Activated naive CD4-positive, alpha-beta T cell treated with anti-CD3 and anti-CD28 coated beads for 36 hours (primary cell): ENCODE measurements at regions not wholly inside any gene's neighbourhood (a gene's known extent, or its start where the extent isn't known, plus 50 kb on each side); places are given as distances from the start of the nearest gene placed in this dataset.

ENCODE experiments used
- CTCF ChIA-PET: fragments of 350-600 bp; sonication (Branson Sonifier 250); formaldehyde crosslinking; loops from one replicate; lab custom pipeline; 2021; ENCODE audit warnings: antibody characterized with exemption; lab: Charles Lee
- DNase-seq: peaks from one replicate; pipeline ENCODE4 v3.0.0-alpha.2; 2020
- H3K27ac Mint-ChIP-seq: one replicate; pipeline ENCODE4 v1.8.0; 2021; ENCODE audit warnings: mild to moderate bottlenecking, mixed read lengths
- H3K27me3 Mint-ChIP-seq: one replicate; pipeline ENCODE4 v1.8.0; 2021; ENCODE audit warnings: low read depth, mixed read lengths
- H3K36me3 Mint-ChIP-seq: one replicate; pipeline ENCODE4 v1.8.0; 2021; ENCODE audit warnings: low read depth, mixed read lengths
- H3K4me1 Mint-ChIP-seq: one replicate; pipeline ENCODE4 v1.8.0; 2021; ENCODE audit warnings: low read depth, mixed read lengths
- H3K4me3 Mint-ChIP-seq: one replicate; pipeline ENCODE4 v1.8.0; 2021; ENCODE audit warnings: mild to moderate bottlenecking, moderate library complexity, mixed read lengths
- H3K9me3 Mint-ChIP-seq: one replicate; pipeline ENCODE4 v1.8.0; 2021; ENCODE audit warnings: mixed read lengths
- intact Hi-C: fragments of 100-400 bp; cut with micrococcal nuclease; formaldehyde crosslinking; loops from one replicate; pipeline ENCODE4 v1.15.1; 2023

DNA sequence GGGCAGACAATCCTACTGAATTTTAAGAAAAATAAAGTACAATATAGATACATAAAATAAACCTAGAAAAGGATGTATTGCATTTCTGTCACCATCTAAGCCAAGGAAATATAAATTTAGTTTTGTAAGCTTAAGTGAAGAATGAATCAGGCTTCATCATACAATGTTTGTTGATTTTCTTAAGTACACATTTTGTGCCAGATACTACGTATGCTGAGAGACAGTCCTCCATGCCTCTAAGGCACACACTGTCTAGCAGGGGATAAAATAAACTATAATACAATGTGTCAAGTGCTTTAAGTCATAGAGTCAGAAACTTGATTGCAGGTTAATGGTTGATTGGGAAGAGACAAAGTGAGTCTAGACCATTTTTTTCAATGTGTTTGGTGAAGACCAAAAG, 465.7 kb downstream of the TBC1D4 start:
- Mint-ChIP-seq H3K36me3 (no peaks in the 10 kb centered on the region), H3K9me3 (no peaks in the 10 kb centered on the region), H3K4me1 (no peaks in the 10 kb centered on the region), H3K4me3 (no peak overlapping the region), H3K27me3 (peaks cover 12% of the 10 kb centered on the region), H3K27ac (no peak overlapping the region)
- intact Hi-C loops, result no loop called here
- no peak for DNase-seq
- CTCF ChIA-PET, result no interaction called here

DNA sequence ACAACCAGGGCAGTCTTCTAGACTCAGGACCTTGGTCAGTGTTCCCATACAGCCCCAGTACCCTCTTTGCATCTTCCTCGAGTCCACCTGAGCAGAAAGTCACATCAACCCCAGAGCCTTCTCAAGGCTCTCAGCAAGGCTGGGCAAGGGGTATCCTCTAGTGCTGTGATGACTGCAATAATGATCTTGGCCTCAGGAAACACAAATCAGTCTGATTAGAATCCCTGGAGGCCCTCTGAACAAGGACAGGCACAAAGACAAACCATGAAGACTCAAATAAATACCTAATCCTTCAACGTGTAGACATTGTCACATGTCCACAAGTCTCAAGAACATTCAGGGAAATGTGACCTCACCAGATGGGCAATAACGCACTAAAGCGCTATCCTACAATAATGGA, 468.2 kb downstream of the TBC1D4 start:
- peaks cover 11% of the 10 kb centered on the region for H3K27me3 Mint-ChIP-seq
- CTCF ChIA-PET, result no interaction called here
- H3K27ac Mint-ChIP-seq, result no peak overlapping the region

DNA sequence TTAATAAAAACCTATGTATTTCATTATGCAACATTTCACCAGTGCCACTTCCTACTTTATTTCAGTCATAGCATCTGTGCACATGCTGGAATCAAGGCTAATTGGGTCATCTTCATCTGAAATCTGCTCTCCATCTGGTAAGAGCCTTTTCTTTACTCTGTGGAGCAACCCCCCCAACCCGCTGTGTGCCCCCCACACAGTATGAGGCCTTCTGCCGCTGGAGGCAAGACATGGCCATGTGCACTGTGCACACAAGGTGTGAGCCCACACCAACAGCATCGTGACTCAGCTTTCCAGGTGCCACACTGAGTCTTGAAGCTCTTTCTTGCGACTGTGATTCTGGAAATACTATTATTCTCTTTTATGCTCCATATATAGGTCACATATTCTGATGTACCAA, 471.0 kb downstream of the TBC1D4 start:
- H3K36me3 Mint-ChIP-seq, result no peaks in the 10 kb centered on the region
- no peak for DNase-seq
- CTCF ChIA-PET, result no interaction called here

More for the DNA sequence above, 468.2 kb downstream of the TBC1D4 start:
- intact Hi-C loops, result no loop called here
- Mint-ChIP-seq H3K36me3 (no peaks in the 10 kb centered on the region), H3K9me3 (no peaks in the 10 kb centered on the region), H3K4me3 (no peak overlapping the region), H3K4me1 (no peaks in the 10 kb centered on the region)
- DNase-seq, result no peak

DNA sequence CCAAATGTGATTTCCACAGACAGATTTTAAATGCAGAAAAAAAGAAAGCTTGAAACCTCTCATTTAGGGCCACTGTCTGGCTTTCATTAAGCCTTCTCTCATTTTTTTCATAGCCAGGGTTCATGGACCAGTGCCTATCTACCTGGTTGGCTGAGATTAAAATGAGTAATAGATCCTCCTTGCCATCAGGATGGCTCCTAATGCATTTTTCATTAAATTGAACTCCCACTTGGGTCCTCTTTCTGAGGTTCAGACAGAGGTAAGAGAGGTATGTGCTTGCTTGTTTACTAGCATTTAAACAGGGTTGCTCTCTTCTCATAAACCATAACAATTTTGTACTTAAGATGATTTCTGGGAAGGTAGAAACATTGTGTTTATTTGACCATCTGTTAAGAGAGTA, 473.0 kb downstream of the TBC1D4 start:
- no peak overlapping the region for H3K27ac Mint-ChIP-seq
- peaks cover 3% of the 10 kb centered on the region for H3K27me3 Mint-ChIP-seq
- CTCF ChIA-PET, result no interaction called here
- H3K36me3 Mint-ChIP-seq, result no peaks in the 10 kb centered on the region
- no peak overlapping the region for H3K4me3 Mint-ChIP-seq
- DNase-seq, result no peak
- no peaks in the 10 kb centered on the region for H3K9me3 Mint-ChIP-seq
- intact Hi-C loops, result no loop called here
- no peaks in the 10 kb centered on the region for H3K4me1 Mint-ChIP-seq

More for the DNA sequence above, 471.0 kb downstream of the TBC1D4 start:
- H3K9me3 Mint-ChIP-seq, result no peaks in the 10 kb centered on the region
- H3K4me1 Mint-ChIP-seq, result no peaks in the 10 kb centered on the region
- intact Hi-C loops, result no loop called here
- H3K27ac Mint-ChIP-seq, result no peak overlapping the region
- no peak overlapping the region for H3K4me3 Mint-ChIP-seq
- H3K27me3 Mint-ChIP-seq, result peaks cover 2% of the 10 kb centered on the region

DNA sequence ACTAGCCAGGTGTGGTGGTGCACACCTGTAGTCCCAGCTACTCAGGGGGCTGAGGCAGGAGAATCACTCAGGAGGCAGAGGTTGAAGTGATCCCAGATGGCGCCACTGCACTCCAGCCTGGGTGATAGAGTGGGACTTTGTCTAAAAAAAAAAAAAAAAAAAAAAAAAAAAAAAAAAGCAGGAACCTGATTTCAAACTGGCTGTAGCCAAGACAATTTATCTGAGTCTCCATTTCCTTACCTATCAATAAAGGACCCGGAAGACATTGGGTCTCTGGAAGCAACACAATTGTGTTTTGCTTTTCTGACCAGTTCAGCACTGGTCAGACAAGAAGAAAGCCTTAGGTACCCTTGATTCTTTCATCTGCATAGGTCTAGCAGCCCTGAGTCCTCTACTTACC, 491.0 kb downstream of the TBC1D4 start:
- CTCF ChIA-PET, result interaction anchor here (0.6 kb wide), 1 partner anchor 113 kb away, joined by 4 read pairs; no protein-coding TSS in a partner anchor
- no peaks in the 10 kb centered on the region for H3K9me3 Mint-ChIP-seq
- H3K4me1 Mint-ChIP-seq, result no peaks in the 10 kb centered on the region
- no peaks in the 10 kb centered on the region for H3K36me3 Mint-ChIP-seq
- DNase-seq, result no peak
- H3K27me3 Mint-ChIP-seq, result no peaks in the 10 kb centered on the region
- H3K27ac Mint-ChIP-seq, result no peak overlapping the region
- no peak overlapping the region for H3K4me3 Mint-ChIP-seq
- intact Hi-C loops, result no loop called here

DNA sequence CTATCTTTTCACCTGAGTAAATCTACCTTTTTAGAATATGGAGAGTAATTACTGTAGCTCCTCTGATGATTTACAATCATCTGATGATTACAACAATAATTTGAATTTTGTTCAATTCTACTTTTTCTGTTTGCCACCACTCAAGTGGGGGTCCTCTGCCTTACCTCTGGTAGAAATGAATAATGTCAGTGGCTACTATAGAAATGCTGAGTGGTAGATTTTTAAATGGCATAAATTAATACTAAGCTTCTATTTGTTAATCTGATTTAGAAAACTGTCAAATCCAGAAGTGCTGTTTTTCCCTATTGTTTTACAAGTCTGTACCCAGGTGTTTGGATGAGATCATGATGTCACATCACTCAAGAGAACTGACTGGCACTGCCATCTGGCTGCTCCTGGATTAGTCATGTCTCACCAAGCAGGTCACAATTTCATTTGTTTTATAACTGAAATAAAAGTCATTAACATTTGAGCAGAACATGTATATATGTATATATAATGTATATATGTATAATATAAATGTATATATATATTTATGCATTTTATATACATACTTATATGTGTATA, 494.8 kb downstream of the TBC1D4 start:
- CTCF ChIA-PET, result no interaction called here
- intact Hi-C loops, result no loop called here
- no peaks in the 10 kb centered on the region for H3K4me1 Mint-ChIP-seq
- no peaks in the 10 kb centered on the region for H3K27me3 Mint-ChIP-seq
- no peaks in the 10 kb centered on the region for H3K9me3 Mint-ChIP-seq
- H3K27ac Mint-ChIP-seq, result no peak overlapping the region
- no peak overlapping the region for H3K4me3 Mint-ChIP-seq
- H3K36me3 Mint-ChIP-seq, result no peaks in the 10 kb centered on the region
- no peak for DNase-seq

DNA sequence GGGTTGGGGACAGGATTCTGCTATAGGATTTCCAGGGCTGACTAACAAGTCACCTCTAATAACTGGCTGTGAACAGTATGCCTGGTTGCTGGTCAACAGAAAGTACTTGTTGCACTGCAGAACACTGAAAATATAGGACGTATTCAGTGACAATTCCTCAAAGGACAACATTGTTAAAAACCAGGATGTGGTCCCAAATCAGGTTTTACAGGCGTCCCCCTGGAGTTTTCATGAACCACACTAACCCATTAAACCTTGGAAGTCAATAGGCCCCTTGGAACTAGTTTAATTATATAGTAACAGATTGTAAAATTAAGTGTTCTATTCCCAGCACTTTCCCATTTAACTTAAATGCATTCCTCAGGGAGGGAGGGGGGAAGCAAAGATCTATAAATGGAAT, 495.4 kb downstream of the TBC1D4 start:
- Mint-ChIP-seq H3K4me3 (no peak overlapping the region), H3K36me3 (no peaks in the 10 kb centered on the region), H3K27ac (no peak overlapping the region), H3K27me3 (no peaks in the 10 kb centered on the region), H3K9me3 (no peaks in the 10 kb centered on the region), H3K4me1 (no peaks in the 10 kb centered on the region)
- intact Hi-C loops, result no loop called here
- CTCF ChIA-PET, result no interaction called here
- DNase-seq, result no peak

DNA sequence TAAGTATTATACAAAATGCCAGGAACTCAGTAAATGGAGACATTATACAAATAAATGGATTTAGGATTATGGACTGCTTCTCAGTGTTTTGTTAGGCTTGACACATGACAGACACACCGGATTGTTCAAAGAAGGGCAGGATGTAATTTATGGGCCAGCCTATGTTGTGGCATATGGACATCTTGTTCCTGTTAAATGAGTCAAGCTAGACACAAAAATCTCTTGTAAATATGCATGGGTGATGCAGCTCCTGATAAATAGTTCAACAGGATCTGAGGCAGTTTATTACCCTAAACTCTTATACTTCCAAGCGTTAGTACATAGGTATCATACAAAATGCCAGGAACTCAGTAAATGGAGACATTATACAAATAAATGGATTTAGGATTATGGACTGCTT, 502.3 kb downstream of the TBC1D4 start:
- Mint-ChIP-seq H3K27ac (no peak overlapping the region), H3K27me3 (peaks cover 19% of the 10 kb centered on the region), H3K9me3 (no peaks in the 10 kb centered on the region), H3K36me3 (no peaks in the 10 kb centered on the region), H3K4me3 (no peak overlapping the region), H3K4me1 (no peaks in the 10 kb centered on the region)
- intact Hi-C loops, result no loop called here
- DNase-seq, result no peak
- CTCF ChIA-PET, result no interaction called here

DNA sequence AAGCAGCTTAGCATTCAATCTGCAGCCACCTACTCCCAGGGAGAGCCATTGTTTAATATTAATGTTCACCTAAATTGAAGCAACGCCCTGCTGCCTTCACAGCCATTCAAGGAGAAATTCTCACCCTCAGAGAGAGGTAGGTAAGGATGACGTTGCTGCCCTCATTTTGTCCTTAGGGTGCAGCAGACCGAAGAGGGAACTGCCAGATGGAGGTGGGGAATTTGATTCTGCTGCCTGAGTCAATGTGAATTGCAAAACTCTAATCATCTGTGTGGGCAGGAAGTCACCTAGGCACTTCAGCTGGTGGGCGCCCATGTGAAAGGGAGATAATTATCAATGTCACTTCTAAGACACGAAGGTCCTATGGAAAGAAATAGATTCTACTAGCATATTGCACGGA, 503.4 kb downstream of the TBC1D4 start:
- Mint-ChIP-seq H3K4me3 (no peak overlapping the region), H3K36me3 (no peaks in the 10 kb centered on the region), H3K27ac (no peak overlapping the region), H3K4me1 (no peaks in the 10 kb centered on the region), H3K9me3 (no peaks in the 10 kb centered on the region), H3K27me3 (peaks cover 22% of the 10 kb centered on the region)
- CTCF ChIA-PET, result no interaction called here
- intact Hi-C loops, result no loop called here
- DNase-seq, result no peak

DNA sequence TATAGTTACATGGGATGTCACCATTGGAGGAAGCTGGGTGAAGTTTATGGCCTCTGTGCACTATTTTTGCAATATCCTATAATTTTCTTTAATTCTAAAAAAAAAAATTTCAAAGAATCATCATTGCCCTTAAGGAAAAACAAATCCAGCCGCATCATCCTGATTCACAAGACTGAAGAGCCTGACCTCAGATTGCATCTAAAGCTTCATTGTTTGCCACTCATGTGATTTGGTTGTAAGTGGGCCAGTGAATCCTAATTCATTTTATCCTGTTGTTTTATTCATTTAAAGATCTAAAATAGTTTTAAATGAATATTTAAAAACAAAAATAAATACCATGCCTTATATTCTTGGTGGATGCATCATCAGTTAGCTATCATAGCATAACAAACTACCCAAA, 504.5 kb downstream of the TBC1D4 start:
- intact Hi-C loops, result no loop called here
- Mint-ChIP-seq H3K27me3 (peaks cover 22% of the 10 kb centered on the region), H3K36me3 (no peaks in the 10 kb centered on the region), H3K4me3 (no peak overlapping the region), H3K4me1 (no peaks in the 10 kb centered on the region), H3K27ac (no peak overlapping the region), H3K9me3 (no peaks in the 10 kb centered on the region)
- DNase-seq, result no peak
- CTCF ChIA-PET, result interaction anchor here (0.7 kb wide), 1 partner anchor 119 kb away, joined by 4 read pairs; no protein-coding TSS in a partner anchor

DNA sequence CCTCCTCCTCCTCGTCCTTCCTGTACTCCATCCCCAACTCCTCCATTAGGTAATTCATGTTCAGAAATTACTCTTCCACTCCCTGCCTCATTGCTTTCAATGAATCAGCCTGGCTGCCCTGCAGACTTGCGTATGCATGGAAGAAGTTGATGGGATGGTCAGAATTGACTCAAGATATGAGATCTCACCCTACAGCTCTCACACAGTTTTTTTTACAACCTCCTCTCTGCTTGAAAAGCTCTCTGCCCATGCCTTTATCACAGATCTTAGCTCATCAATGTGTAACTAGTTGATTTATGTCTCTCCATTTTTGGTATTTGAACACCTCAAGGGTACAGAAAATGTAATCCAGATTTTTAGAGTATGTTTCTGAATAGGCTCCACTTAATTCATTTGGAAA, 506.9 kb downstream of the TBC1D4 start:
- intact Hi-C loops, result no loop called here
- Mint-ChIP-seq H3K4me3 (no peak overlapping the region), H3K27me3 (peaks cover 22% of the 10 kb centered on the region), H3K9me3 (no peaks in the 10 kb centered on the region), H3K4me1 (no peaks in the 10 kb centered on the region), H3K36me3 (no peaks in the 10 kb centered on the region), H3K27ac (no peak overlapping the region)
- no peak for DNase-seq
- CTCF ChIA-PET, result no interaction called here

DNA sequence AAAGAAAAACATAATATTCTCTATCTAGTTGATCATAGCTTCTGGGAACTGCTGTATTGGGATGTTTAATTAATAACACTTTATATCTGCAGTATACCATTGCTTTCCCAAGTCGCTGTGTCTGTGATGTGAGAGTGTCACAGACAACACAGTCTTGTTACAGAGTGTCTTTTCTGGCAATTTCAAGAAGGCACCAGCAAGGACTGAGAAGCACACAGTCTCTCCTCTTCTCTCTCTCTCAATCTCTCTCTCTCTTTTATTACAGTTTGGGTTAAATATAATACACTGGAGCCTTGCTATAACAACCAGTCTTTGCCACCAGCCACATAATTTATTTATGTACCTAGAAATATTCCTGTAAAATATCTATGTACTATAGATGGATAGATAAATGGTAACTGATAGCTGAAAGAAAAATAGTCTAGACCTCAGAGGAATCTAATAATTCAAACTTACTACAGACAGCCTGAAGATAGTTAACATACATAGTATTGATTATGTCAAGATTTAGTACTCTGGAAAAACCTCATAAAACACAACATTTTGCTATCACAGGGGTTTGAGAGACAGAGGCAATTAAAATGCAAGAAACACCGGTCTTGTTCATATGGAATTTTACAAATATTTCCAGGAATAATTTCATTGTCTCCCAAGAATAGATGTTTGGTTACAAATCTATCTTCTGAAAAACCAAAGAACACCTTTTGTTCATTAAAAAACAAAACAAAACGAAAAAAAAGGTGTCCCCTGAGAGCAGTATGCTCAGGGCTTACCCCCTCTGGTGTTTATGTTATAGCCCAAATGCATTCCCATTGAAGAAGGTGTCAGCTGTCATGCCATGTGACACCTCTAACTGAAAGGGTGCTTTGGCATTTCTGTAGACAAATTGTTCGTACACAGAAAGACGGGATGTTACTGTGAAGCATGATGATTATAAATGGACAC, 507.8 kb downstream of the TBC1D4 start:
- peaks cover 22% of the 10 kb centered on the region for H3K27me3 Mint-ChIP-seq
- H3K4me3 Mint-ChIP-seq, result no peak overlapping the region
- no peak overlapping the region for H3K27ac Mint-ChIP-seq
- CTCF ChIA-PET, result no interaction called here
- H3K9me3 Mint-ChIP-seq, result no peaks in the 10 kb centered on the region
- no peak for DNase-seq
- intact Hi-C loops, result no loop called here
- no peaks in the 10 kb centered on the region for H3K4me1 Mint-ChIP-seq
- H3K36me3 Mint-ChIP-seq, result no peaks in the 10 kb centered on the region

DNA sequence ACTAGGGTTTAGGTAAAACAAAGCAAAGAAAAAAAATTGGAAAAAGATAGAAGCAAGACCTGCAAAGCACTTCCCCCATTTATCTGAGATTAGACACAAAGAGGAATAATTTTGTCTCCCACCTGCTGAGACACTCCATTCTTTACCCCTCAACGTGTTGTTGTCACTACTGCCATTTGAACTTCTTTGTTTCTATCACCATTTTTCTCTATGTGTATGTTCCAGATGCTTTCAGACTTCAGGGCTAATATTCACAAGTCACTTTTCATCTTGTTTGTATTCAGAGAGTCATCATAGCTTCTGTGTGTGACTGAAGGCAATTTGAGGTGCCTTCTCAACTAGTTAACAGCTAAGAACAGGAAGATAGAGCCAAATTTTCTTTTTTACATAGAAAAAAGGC, 512.5 kb downstream of the TBC1D4 start:
- no peak overlapping the region for H3K4me3 Mint-ChIP-seq
- no peaks in the 10 kb centered on the region for H3K4me1 Mint-ChIP-seq
- no peaks in the 10 kb centered on the region for H3K9me3 Mint-ChIP-seq
- peaks cover 4% of the 10 kb centered on the region for H3K27me3 Mint-ChIP-seq
- CTCF ChIA-PET, result interaction anchor here (1.2 kb wide), 1 partner anchor 10 kb away, joined by 3 read pairs; no protein-coding TSS in a partner anchor
- no peak for DNase-seq
- no peak overlapping the region for H3K27ac Mint-ChIP-seq
- intact Hi-C loops, result no loop called here
- H3K36me3 Mint-ChIP-seq, result no peaks in the 10 kb centered on the region
